ENCODE measurements at regions not wholly inside any gene's neighbourhood (a gene's known extent, or its start where the extent isn't known, plus 50 kb on each side); places are given as distances from the start of the nearest gene placed in this dataset.

- no peak for DNase-seq
Measured at GRCh38 chr1:63126104-63126503, 196.3 kb upstream of the FOXD3 start.

GRCh38 chr1:63127376-63127775 is 195.0 kb upstream of the FOXD3 start:
- no peak for DNase-seq

GRCh38 chr1:63128556-63128955 is 193.8 kb upstream of the FOXD3 start:
- no peak for DNase-seq

- DNase-seq, result no peak
Measured at GRCh38 chr1:63129184-63129583, 193.2 kb upstream of the FOXD3 start.

GRCh38 chr1:63129855-63130254 is 192.5 kb upstream of the FOXD3 start:
- DNase-seq, result no peak

GRCh38 chr1:63134501-63135173 is 187.7 kb upstream of the FOXD3 start:
- DNase-seq, result no peak

- no peak for DNase-seq
Measured at GRCh38 chr1:63135174-63135512, 187.2 kb upstream of the FOXD3 start.

- no peak for DNase-seq
Measured at GRCh38 chr1:63135801-63136200, 186.6 kb upstream of the FOXD3 start.

- DNase-seq, result no peak
Measured at GRCh38 chr1:63142001-63142400, 180.4 kb upstream of the FOXD3 start.

- no peak for DNase-seq
Measured at GRCh38 chr1:63143482-63143881, 178.9 kb upstream of the FOXD3 start.

GRCh38 chr1:63147783-63148182 is 174.6 kb upstream of the FOXD3 start:
- DNase-seq, result no peak

GRCh38 chr1:63148825-63149645 is 173.3 kb upstream of the FOXD3 start:
- no peak for DNase-seq

GRCh38 chr1:63152572-63152971 is 169.8 kb upstream of the FOXD3 start:
- no peak for DNase-seq

- DNase-seq, result no peak
Measured at GRCh38 chr1:63155437-63155836, 166.9 kb upstream of the FOXD3 start.

- no peak for DNase-seq
Measured at GRCh38 chr1:63157085-63157484, 165.3 kb upstream of the FOXD3 start.

- no peak for DNase-seq
Measured at GRCh38 chr1:63169057-63169456, 153.3 kb upstream of the FOXD3 start.

- no peak for DNase-seq
Measured at GRCh38 chr1:63173161-63173560, 149.2 kb upstream of the FOXD3 start.

GRCh38 chr1:63189677-63190076 is 132.7 kb upstream of the FOXD3 start:
- no peak for DNase-seq

- no peak for DNase-seq
Measured at GRCh38 chr1:63190171-63190570, 132.2 kb upstream of the FOXD3 start.

GRCh38 chr1:63198871-63199394 is 123.4 kb upstream of the FOXD3 start:
- DNase-seq, result no peak

GRCh38 chr1:63199706-63200335 is 122.5 kb upstream of the FOXD3 start:
- no peak for DNase-seq

GRCh38 chr1:63200676-63201075 is 121.7 kb upstream of the FOXD3 start:
- DNase-seq, result no peak

- no peak for DNase-seq
Measured at GRCh38 chr1:63203641-63204040, 118.7 kb upstream of the FOXD3 start.

GRCh38 chr1:63205776-63206175 is 116.6 kb upstream of the FOXD3 start:
- no peak for DNase-seq
